ENCODE measurements at regions not wholly inside any gene's neighbourhood (a gene's known extent, or its start where the extent isn't known, plus 50 kb on each side); places are given as distances from the start of the nearest gene placed in this dataset.

DNA sequence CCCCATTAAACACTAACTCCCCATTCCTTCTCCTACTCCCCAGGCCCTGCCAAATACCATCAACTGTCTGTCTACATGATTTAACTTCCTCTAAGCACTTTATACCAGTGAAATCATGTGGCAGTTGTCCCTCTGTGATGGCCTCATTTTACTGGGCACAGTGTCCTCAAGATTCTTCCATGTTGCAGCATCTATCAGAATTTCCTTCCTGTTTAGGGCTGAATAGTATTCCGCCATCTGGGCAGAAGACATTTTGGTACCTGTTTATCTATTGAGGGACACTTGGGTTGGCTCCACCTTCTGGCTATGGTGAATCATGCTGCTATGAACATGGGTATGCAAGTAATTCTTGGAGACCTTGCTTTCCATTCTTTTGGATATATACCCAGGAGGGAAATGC is 59.4 kb upstream of the IRX4 start:
- no peak overlapping the region for H3K4me3 ChIP-seq
- H3K4me3 Mint-ChIP-seq: no peak overlapping the region
- peaks cover 2% of the 10 kb centered on the region; the same call in 1 of the 3 replicates for H3K9me3 Mint-ChIP-seq
- no peak overlapping the region for H2AFZ ChIP-seq
- no peak overlapping the region for H3K27ac ChIP-seq (ENCODE audit: low read depth)
- H3K27me3 ChIP-seq (ENCODE audit: insufficient read depth): no peaks in the 10 kb centered on the region
- no peak overlapping the region for H3K4me2 ChIP-seq
- no peaks in the 10 kb centered on the region for H3K36me3 ChIP-seq (ENCODE audit: insufficient read depth)
- H3K27ac Mint-ChIP-seq: no peak overlapping the region
- no peaks in the 10 kb centered on the region for H3K4me1 ChIP-seq (ENCODE audit: insufficient read depth)
- peaks cover 9% of the 10 kb centered on the region; the same call in 2 of the 3 replicates for H3K4me1 Mint-ChIP-seq
- H3K36me3 Mint-ChIP-seq (ENCODE audit: low read depth): no peaks in the 10 kb centered on the region
- H4K20me1 ChIP-seq (replicated peaks; ENCODE audit: insufficient read depth): no peaks in the 10 kb centered on the region
- H3K79me2 ChIP-seq (replicated peaks; ENCODE audit: insufficient read depth): no peaks in the 10 kb centered on the region
- TF ChIP-seq POLR2AphosphoS5 (IDR thresholded peaks at IDR 0.05; ENCODE audit: low read depth): no peak
- TF ChIP-seq, protein P1, sequence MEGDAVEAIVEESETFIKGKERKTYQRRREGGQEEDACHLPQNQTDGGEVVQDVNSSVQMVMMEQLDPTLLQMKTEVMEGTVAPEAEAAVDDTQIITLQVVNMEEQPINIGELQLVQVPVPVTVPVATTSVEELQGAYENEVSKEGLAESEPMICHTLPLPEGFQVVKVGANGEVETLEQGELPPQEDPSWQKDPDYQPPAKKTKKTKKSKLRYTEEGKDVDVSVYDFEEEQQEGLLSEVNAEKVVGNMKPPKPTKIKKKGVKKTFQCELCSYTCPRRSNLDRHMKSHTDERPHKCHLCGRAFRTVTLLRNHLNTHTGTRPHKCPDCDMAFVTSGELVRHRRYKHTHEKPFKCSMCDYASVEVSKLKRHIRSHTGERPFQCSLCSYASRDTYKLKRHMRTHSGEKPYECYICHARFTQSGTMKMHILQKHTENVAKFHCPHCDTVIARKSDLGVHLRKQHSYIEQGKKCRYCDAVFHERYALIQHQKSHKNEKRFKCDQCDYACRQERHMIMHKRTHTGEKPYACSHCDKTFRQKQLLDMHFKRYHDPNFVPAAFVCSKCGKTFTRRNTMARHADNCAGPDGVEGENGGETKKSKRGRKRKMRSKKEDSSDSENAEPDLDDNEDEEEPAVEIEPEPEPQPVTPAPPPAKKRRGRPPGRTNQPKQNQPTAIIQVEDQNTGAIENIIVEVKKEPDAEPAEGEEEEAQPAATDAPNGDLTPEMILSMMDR (conservative IDR thresholded peaks at IDR 0.05; ENCODE audit: low read depth in 2 of 2): 0 out of 4 replicates have a peak, but pooled peaks have one; percentile 11 to 13
- no peaks in the 10 kb centered on the region for H3K9me2 ChIP-seq (ENCODE audit: insufficient read depth)
- H3K27me3 Mint-ChIP-seq (ENCODE audit: insufficient read depth, low read depth, poor library complexity): peaks cover 3% of the 10 kb centered on the region
- DNase-seq (ENCODE audit: low spot score) (no peak), ATAC-seq (no peak)
- H3F3A ChIP-seq (replicated peaks; ENCODE audit: low read depth): no peaks in the 10 kb centered on the region

DNA sequence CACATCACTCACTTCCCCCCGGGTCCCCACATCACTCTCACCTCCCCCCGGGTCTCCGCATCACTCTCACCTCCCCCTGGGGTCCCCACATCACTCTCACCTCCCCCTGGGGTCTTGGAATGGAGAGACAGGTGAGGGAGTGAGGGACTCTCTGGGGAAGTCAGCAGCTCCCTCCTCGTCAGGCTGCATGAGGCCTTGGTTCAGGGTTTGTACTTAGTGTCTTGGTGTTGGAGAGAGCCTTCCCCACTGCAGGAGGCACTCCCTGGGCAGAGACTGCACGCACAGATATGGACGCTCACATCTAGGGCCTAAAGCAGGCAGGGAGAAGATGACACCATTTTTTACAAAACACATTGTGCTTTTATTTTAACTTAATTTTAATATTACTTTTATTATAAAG is 56.5 kb upstream of the IRX4 start:
- ATAC-seq (no peak), DNase-seq (ENCODE audit: low spot score) (no peak)
- Mint-ChIP-seq H3K27me3 (ENCODE audit: insufficient read depth, low read depth, poor library complexity) (peaks cover 10% of the 10 kb centered on the region), H3K4me1 (peaks cover 5% of the 10 kb centered on the region), H3K9me3 (peaks cover 2% of the 10 kb centered on the region; the same call in 1 of the 3 replicates), H3K4me3 (no peak overlapping the region), H3K36me3 (ENCODE audit: low read depth) (no peaks in the 10 kb centered on the region), H3K27ac (no peak overlapping the region)
- Histone ChIP-seq H3K4me1 (ENCODE audit: insufficient read depth) (no peaks in the 10 kb centered on the region), H3K4me3 (no peak overlapping the region), H3K27me3 (ENCODE audit: insufficient read depth) (no peaks in the 10 kb centered on the region), H3K36me3 (ENCODE audit: insufficient read depth) (no peaks in the 10 kb centered on the region), H2AFZ (no peak overlapping the region), H3F3A (replicated peaks; ENCODE audit: low read depth) (no peaks in the 10 kb centered on the region), H4K20me1 (replicated peaks; ENCODE audit: insufficient read depth) (no peaks in the 10 kb centered on the region), H3K9me2 (ENCODE audit: insufficient read depth) (no peaks in the 10 kb centered on the region), H3K27ac (ENCODE audit: low read depth) (no peak overlapping the region), H3K4me2 (no peak overlapping the region), H3K79me2 (replicated peaks; ENCODE audit: insufficient read depth) (no peaks in the 10 kb centered on the region)
- no peak for TF ChIP-seq POLR2AphosphoS5 (IDR thresholded peaks at IDR 0.05; ENCODE audit: low read depth)
- TF ChIP-seq NANOG (IDR thresholded peaks at IDR 0.05; ENCODE audit: borderline replicate concordance): no peak
- TF ChIP-seq, protein P2, sequence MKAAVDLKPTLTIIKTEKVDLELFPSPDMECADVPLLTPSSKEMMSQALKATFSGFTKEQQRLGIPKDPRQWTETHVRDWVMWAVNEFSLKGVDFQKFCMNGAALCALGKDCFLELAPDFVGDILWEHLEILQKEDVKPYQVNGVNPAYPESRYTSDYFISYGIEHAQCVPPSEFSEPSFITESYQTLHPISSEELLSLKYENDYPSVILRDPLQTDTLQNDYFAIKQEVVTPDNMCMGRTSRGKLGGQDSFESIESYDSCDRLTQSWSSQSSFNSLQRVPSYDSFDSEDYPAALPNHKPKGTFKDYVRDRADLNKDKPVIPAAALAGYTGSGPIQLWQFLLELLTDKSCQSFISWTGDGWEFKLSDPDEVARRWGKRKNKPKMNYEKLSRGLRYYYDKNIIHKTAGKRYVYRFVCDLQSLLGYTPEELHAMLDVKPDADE (IDR thresholded peaks at IDR 0.05): no peak
- no peak for TF ChIP-seq STAT1 (IDR thresholded peaks at IDR 0.05; ENCODE audit: unreplicated experiment)
- TF ChIP-seq, protein P3, sequence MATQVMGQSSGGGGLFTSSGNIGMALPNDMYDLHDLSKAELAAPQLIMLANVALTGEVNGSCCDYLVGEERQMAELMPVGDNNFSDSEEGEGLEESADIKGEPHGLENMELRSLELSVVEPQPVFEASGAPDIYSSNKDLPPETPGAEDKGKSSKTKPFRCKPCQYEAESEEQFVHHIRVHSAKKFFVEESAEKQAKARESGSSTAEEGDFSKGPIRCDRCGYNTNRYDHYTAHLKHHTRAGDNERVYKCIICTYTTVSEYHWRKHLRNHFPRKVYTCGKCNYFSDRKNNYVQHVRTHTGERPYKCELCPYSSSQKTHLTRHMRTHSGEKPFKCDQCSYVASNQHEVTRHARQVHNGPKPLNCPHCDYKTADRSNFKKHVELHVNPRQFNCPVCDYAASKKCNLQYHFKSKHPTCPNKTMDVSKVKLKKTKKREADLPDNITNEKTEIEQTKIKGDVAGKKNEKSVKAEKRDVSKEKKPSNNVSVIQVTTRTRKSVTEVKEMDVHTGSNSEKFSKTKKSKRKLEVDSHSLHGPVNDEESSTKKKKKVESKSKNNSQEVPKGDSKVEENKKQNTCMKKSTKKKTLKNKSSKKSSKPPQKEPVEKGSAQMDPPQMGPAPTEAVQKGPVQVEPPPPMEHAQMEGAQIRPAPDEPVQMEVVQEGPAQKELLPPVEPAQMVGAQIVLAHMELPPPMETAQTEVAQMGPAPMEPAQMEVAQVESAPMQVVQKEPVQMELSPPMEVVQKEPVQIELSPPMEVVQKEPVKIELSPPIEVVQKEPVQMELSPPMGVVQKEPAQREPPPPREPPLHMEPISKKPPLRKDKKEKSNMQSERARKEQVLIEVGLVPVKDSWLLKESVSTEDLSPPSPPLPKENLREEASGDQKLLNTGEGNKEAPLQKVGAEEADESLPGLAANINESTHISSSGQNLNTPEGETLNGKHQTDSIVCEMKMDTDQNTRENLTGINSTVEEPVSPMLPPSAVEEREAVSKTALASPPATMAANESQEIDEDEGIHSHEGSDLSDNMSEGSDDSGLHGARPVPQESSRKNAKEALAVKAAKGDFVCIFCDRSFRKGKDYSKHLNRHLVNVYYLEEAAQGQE (IDR thresholded peaks at IDR 0.05; ENCODE audit: unreplicated experiment): no peak
- TF ChIP-seq, protein P1 (conservative IDR thresholded peaks at IDR 0.05; ENCODE audit: low read depth in 2 of 2): no peak
- TF ChIP-seq EZH2 (IDR thresholded peaks at IDR 0.05; ENCODE audit: low read depth, unreplicated experiment): no peak
- TF ChIP-seq CREB1 (CRISPR knock-in tag; IDR thresholded peaks at IDR 0.05; ENCODE audit: low read depth): no peak
- no peak for TF ChIP-seq ZNF331 (CRISPR knock-in tag; IDR thresholded peaks at IDR 0.05; ENCODE audit: low read depth)
- TF ChIP-seq EZH2phosphoT487 (IDR thresholded peaks at IDR 0.05; ENCODE audit: unreplicated experiment): no peak
- TF ChIP-seq ZNF114 (CRISPR knock-in tag; IDR thresholded peaks at IDR 0.05): no peak

Measured in GM23338 (cell line).